ENCODE measurements at regions not wholly inside any gene's neighbourhood (a gene's known extent, or its start where the extent isn't known, plus 50 kb on each side); places are given as distances from the start of the nearest gene placed in this dataset.

GRCh38 chr10:29828440-29828894 is 193.7 kb upstream of the SVIL start:
- Histone ChIP-seq H3K4me3 (no peak overlapping the region), H3K4me1 (replicated peaks in 1 of 2) (no peaks in the 10 kb centered on the region), H3K9me3 (replicated peaks in 1 of 3) (no peaks in the 10 kb centered on the region), H3K27ac (no peak overlapping the region), H3K27me3 (no peaks in the 10 kb centered on the region), H3K36me3 (replicated peaks in 1 of 2) (no peaks in the 10 kb centered on the region)
- no peak for TF ChIP-seq POLR2A (IDR thresholded peaks at IDR 0.05)
- TF ChIP-seq, protein P1, sequence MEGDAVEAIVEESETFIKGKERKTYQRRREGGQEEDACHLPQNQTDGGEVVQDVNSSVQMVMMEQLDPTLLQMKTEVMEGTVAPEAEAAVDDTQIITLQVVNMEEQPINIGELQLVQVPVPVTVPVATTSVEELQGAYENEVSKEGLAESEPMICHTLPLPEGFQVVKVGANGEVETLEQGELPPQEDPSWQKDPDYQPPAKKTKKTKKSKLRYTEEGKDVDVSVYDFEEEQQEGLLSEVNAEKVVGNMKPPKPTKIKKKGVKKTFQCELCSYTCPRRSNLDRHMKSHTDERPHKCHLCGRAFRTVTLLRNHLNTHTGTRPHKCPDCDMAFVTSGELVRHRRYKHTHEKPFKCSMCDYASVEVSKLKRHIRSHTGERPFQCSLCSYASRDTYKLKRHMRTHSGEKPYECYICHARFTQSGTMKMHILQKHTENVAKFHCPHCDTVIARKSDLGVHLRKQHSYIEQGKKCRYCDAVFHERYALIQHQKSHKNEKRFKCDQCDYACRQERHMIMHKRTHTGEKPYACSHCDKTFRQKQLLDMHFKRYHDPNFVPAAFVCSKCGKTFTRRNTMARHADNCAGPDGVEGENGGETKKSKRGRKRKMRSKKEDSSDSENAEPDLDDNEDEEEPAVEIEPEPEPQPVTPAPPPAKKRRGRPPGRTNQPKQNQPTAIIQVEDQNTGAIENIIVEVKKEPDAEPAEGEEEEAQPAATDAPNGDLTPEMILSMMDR (IDR thresholded peaks at IDR 0.05): no peak
- 68 to 84% (median 76%) methylated on average over 4 of the region's 4 CpGs for WGBS, 4 donors
- DNase-seq: no peak
- intact Hi-C loops (cut with DNase I): no loop called here

GRCh38 chr10:29827512-29827911 is 192.7 kb upstream of the SVIL start:
- H3K27ac ChIP-seq: no peak overlapping the region

GRCh38 chr10:29826801-29827450 is 192.2 kb upstream of the SVIL start:
- Histone ChIP-seq H3K27me3 (no peaks in the 10 kb centered on the region), H3K4me1 (replicated peaks in 1 of 2) (no peaks in the 10 kb centered on the region), H3K36me3 (replicated peaks in 1 of 2) (no peaks in the 10 kb centered on the region), H3K9me3 (replicated peaks in 1 of 3) (no peaks in the 10 kb centered on the region), H3K27ac (no peak overlapping the region), H3K4me3 (no peak overlapping the region)
- TF ChIP-seq, protein P1 (IDR thresholded peaks at IDR 0.05): no peak
- no peak for TF ChIP-seq POLR2A (IDR thresholded peaks at IDR 0.05)
- peak in 1 of 7 donors; percentile 15 for DNase-seq
- WGBS, 4 donors: 67 to 77% (median 70%) methylated on average over 5 of the region's 5 CpGs
- intact Hi-C loops (cut with DNase I): no loop called here

More at GRCh38 chr10:29827512-29827911, 192.7 kb upstream of the SVIL start:
- Histone ChIP-seq H3K9me3 (replicated peaks in 1 of 3) (no peaks in the 10 kb centered on the region), H3K36me3 (replicated peaks in 1 of 2) (no peaks in the 10 kb centered on the region), H3K4me1 (replicated peaks in 1 of 2) (no peaks in the 10 kb centered on the region), H3K4me3 (no peak overlapping the region), H3K27me3 (no peaks in the 10 kb centered on the region)
- WGBS, 4 donors: 89 to 93% (median 91%) methylated on average over 5 to 7 of the region's 7 CpGs
- TF ChIP-seq, protein P1 (IDR thresholded peaks at IDR 0.05): no peak
- TF ChIP-seq POLR2A (IDR thresholded peaks at IDR 0.05): no peak
- no peak for DNase-seq
- intact Hi-C loops (cut with DNase I): no loop called here

GRCh38 chr10:29826221-29826620 is 191.4 kb upstream of the SVIL start:
- no peak for DNase-seq
- Histone ChIP-seq H3K4me1 (replicated peaks in 1 of 2) (no peaks in the 10 kb centered on the region), H3K36me3 (replicated peaks in 1 of 2) (no peaks in the 10 kb centered on the region), H3K4me3 (no peak overlapping the region), H3K9me3 (replicated peaks in 1 of 3) (no peaks in the 10 kb centered on the region), H3K27ac (no peak overlapping the region), H3K27me3 (no peaks in the 10 kb centered on the region)
- no peak for TF ChIP-seq POLR2A (IDR thresholded peaks at IDR 0.05)
- TF ChIP-seq, protein P1 (IDR thresholded peaks at IDR 0.05): no peak
- intact Hi-C loops (cut with DNase I): no loop called here
- WGBS, 4 donors: 90 to 96% (median 93%) methylated on average over 5 of the region's 5 CpGs

Measured in adrenal gland (tissue), 9 donors.